ENCODE measurements at regions not wholly inside any gene's neighbourhood (a gene's known extent, or its start where the extent isn't known, plus 50 kb on each side); places are given as distances from the start of the nearest gene placed in this dataset.

DNA sequence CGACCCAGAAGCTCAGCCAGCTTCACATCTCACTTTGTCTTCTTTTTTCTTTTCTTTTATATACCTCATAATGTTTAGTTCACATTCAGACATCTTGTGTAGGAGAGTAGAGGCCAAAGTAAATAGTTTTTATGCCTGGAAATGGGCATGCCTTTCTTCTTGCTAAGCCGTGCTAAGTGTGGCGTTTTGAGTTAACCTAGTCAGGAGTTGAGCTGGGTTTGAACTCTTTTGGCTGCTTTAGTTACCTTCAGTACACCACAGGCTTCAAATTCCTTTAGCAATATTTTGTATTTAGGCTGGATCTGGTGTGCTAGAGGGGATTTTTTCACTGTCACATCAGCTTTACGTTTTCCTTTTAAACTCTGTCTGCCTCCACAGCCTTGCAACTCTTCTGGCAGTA, 300.8 kb downstream of the ZNF674 start:
- TF ChIP-seq, protein P1, sequence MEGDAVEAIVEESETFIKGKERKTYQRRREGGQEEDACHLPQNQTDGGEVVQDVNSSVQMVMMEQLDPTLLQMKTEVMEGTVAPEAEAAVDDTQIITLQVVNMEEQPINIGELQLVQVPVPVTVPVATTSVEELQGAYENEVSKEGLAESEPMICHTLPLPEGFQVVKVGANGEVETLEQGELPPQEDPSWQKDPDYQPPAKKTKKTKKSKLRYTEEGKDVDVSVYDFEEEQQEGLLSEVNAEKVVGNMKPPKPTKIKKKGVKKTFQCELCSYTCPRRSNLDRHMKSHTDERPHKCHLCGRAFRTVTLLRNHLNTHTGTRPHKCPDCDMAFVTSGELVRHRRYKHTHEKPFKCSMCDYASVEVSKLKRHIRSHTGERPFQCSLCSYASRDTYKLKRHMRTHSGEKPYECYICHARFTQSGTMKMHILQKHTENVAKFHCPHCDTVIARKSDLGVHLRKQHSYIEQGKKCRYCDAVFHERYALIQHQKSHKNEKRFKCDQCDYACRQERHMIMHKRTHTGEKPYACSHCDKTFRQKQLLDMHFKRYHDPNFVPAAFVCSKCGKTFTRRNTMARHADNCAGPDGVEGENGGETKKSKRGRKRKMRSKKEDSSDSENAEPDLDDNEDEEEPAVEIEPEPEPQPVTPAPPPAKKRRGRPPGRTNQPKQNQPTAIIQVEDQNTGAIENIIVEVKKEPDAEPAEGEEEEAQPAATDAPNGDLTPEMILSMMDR (conservative IDR thresholded peaks at IDR 0.05; ENCODE audit: low read depth, low read length) = no peak
- no peak for TF ChIP-seq CHD1 (IDR thresholded peaks at IDR 0.05; ENCODE audit: low read depth, low read length)
- TF ChIP-seq POLR2A (IDR thresholded peaks at IDR 0.05; ENCODE audit: low read depth, low read length) = no peak
- TF ChIP-seq MAZ (IDR thresholded peaks at IDR 0.05; ENCODE audit: borderline replicate concordance, low read depth, low read length) = no peak
- no peak for TF ChIP-seq RFX5 (IDR thresholded peaks at IDR 0.05; ENCODE audit: low read depth, low read length)
- TF ChIP-seq MAFK (IDR thresholded peaks at IDR 0.05; ENCODE audit: low read depth, low read length) = no peak
- TF ChIP-seq, protein P2, sequence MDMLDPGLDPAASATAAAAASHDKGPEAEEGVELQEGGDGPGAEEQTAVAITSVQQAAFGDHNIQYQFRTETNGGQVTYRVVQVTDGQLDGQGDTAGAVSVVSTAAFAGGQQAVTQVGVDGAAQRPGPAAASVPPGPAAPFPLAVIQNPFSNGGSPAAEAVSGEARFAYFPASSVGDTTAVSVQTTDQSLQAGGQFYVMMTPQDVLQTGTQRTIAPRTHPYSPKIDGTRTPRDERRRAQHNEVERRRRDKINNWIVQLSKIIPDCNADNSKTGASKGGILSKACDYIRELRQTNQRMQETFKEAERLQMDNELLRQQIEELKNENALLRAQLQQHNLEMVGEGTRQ (IDR thresholded peaks at IDR 0.05; ENCODE audit: low read depth, low read length) = no peak
- TF ChIP-seq CEBPB (IDR thresholded peaks at IDR 0.05; ENCODE audit: low read depth, low read length) = no peak
- TF ChIP-seq RCOR1 (IDR thresholded peaks at IDR 0.05; ENCODE audit: insufficient replicate concordance, low read length) = no peak
- TF ChIP-seq BHLHE40 (IDR thresholded peaks at IDR 0.05; ENCODE audit: low read depth, low read length) = no peak
- no peak for TF ChIP-seq NFE2L2 (IDR thresholded peaks at IDR 0.05; ENCODE audit: low read depth, low read length)
- TF ChIP-seq, protein P3, sequence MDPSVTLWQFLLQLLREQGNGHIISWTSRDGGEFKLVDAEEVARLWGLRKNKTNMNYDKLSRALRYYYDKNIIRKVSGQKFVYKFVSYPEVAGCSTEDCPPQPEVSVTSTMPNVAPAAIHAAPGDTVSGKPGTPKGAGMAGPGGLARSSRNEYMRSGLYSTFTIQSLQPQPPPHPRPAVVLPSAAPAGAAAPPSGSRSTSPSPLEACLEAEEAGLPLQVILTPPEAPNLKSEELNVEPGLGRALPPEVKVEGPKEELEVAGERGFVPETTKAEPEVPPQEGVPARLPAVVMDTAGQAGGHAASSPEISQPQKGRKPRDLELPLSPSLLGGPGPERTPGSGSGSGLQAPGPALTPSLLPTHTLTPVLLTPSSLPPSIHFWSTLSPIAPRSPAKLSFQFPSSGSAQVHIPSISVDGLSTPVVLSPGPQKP (IDR thresholded peaks at IDR 0.05; ENCODE audit: borderline replicate concordance, low read depth, low read length) = no peak
- TF ChIP-seq RAD21 (IDR thresholded peaks at IDR 0.05; ENCODE audit: low read length) = no peak
- TF ChIP-seq MXI1 (IDR thresholded peaks at IDR 0.05; ENCODE audit: borderline replicate concordance, low read depth, low read length) = no peak
- TF ChIP-seq FOS (IDR thresholded peaks at IDR 0.05; ENCODE audit: low read depth, low read length) = no peak
- WGBS, 2 experiments (ENCODE audit: extremely low coverage in 2 of 2, insufficient read length in 1 of 2) = no CpG with 5 or more reads among the region's 4 CpGs
- Histone ChIP-seq H3K23ac (ENCODE audit: low read depth, low read length) (no peak overlapping the region), H2BK15ac (ENCODE audit: low read depth, low read length) (no peak overlapping the region), H3K9me3 (ENCODE audit: control insufficient read depth, insufficient read depth, low read length) (0 out of 2 replicates have a peak, but pooled peaks cover 3% of the 10 kb centered on the region), H2BK5ac (ENCODE audit: low read depth, low read length, poor library complexity, severe bottlenecking) (no peak overlapping the region), H3K4me3 (ENCODE audit: insufficient read depth, low read depth, low read length) (no peak overlapping the region), H4K5ac (ENCODE audit: low read depth, low read length) (no peak overlapping the region), H3K18ac (ENCODE audit: low read depth, low read length) (no peak overlapping the region), H2AK5ac (ENCODE audit: low read depth, low read length) (no peak overlapping the region), H3K27ac (ENCODE audit: insufficient read depth, low read length) (no peak overlapping the region), H3K56ac (ENCODE audit: extremely low read depth, insufficient read depth, low read length) (no peak overlapping the region), H3K4me1 (ENCODE audit: control insufficient read depth, insufficient read depth, low read length) (no peaks in the 10 kb centered on the region), H3K9ac (ENCODE audit: low read depth, low read length) (no peak overlapping the region), H2BK20ac (ENCODE audit: low read depth, low read length) (no peak overlapping the region), H2AK9ac (replicated peaks; ENCODE audit: low read depth, low read length, poor library complexity) (no peak overlapping the region), H4K91ac (ENCODE audit: insufficient read depth, low read depth, low read length) (no peak overlapping the region), H3K9me1 (ENCODE audit: insufficient read depth, low read length) (no peaks in the 10 kb centered on the region), H4K20me1 (ENCODE audit: insufficient read depth, low read length) (no peaks in the 10 kb centered on the region), H2BK120ac (ENCODE audit: low read depth, low read length) (no peak overlapping the region), H3K27me3 (ENCODE audit: control insufficient read depth, insufficient read depth, low read length) (peaks cover 3% of the 10 kb centered on the region; the same call in 1 of the 2 replicates), H2AFZ (replicated peaks; ENCODE audit: low read length, poor library complexity) (no peak overlapping the region), H3K14ac (replicated peaks; ENCODE audit: low read depth, low read length) (no peak overlapping the region), H3K79me1 (ENCODE audit: low read depth in 1 of 2, low read length in 2 of 2) (no peaks in the 10 kb centered on the region), H3K4me2 (ENCODE audit: low read depth, low read length) (no peak overlapping the region), H4K8ac (ENCODE audit: low read depth in 2 of 2, low read length in 2 of 2) (no peak overlapping the region), H3K4ac (ENCODE audit: low read depth, low read length) (no peak overlapping the region), H3K36me3 (ENCODE audit: control insufficient read depth, insufficient read depth, low read length) (no peaks in the 10 kb centered on the region)
- no peak for DNase-seq
- dilution Hi-C loops (cut with HindIII; ENCODE audit: low sequenced_read_pairs, unreplicated experiment) (no loop called here), in situ Hi-C loops (cut with MboI; ENCODE audit: low sequenced_read_pairs) (no loop called here), intact Hi-C loops (cut with micrococcal nuclease) (no loop called here)
- no TSS peak for BruUV-seq (replicated peaks)
- ChIA-PET CTCF (no interaction called here), POLR2A (ENCODE audit: unreplicated experiment) (no interaction called here)
- no peak for ATAC-seq (ENCODE audit: low read depth)

Data from IMR-90 (cell line).